K562 (cell line): ENCODE measurements at regions not wholly inside any gene's neighbourhood (a gene's known extent, or its start where the extent isn't known, plus 50 kb on each side); places are given as distances from the start of the nearest gene placed in this dataset.

ENCODE experiments used
- CEBPB ChIP-seq: fragments of 450-650 bp; IDR thresholded peaks from 2 replicates; pipeline ENCODE4 v1.6.1; 2016; ENCODE audit warnings: missing genetic modification characterization, missing compliant biosample characterization
- CREM ChIP-seq: IDR thresholded peaks from 2 replicates; pipeline ENCODE4 v1.6.1; 2014; ENCODE audit warnings: antibody characterized with exemption, low read depth
- FOXM1 ChIP-seq, 2 experiments: fragments of 450-650 bp in 1 of 2; sonication (generic) in 1 of 2; formaldehyde crosslinking in 1 of 2; IDR thresholded peaks; 2 replicates each; pipeline versions ENCODE4 v1.6.1 to v1.9.0; 2017 to 2022; ENCODE audit warnings: low read depth in 2 of 2, mild to moderate bottlenecking in 2 of 2, missing genetic modification reagents in 1 of 2, moderate library complexity in 1 of 2
- HMG20B ChIP-seq: fragments of 250-450 bp; sonication (Bioruptor Pico); IDR thresholded peaks from 2 replicates; pipeline ENCODE4 v1.5.0; 2021; ENCODE audit warnings: mild to moderate bottlenecking
- NFRKB ChIP-seq: fragments of 450-650 bp; IDR thresholded peaks from 2 replicates; pipeline ENCODE4 v1.6.1; 2016; ENCODE audit warnings: low read depth
- PHB2 ChIP-seq: fragments of 450-650 bp; IDR thresholded peaks from 2 replicates; pipeline ENCODE4 v1.6.1; 2017; ENCODE audit warnings: low read depth
- PHTF2 ChIP-seq: fragments of 250-450 bp; sonication (Bioruptor Pico); IDR thresholded peaks from 2 replicates; pipeline ENCODE4 v1.5.0; 2021; ENCODE audit warnings: mild to moderate bottlenecking
- PRPF4 ChIP-seq: fragments of 200-400 bp; formaldehyde crosslinking; IDR thresholded peaks from one replicate; pipeline ENCODE4 v1.6.1; 2017; ENCODE audit warnings: low read length, low read depth, mild to moderate bottlenecking; ENCODE audit not compliant: insufficient read depth, poor library complexity, severe bottlenecking
- RFX5 ChIP-seq: IDR thresholded peaks from 2 replicates; pipeline ENCODE4 v1.6.1; 2011; ENCODE audit warnings: low read depth, mild to moderate bottlenecking, improper control_type of control experiment, low read length
- SMARCC2 ChIP-seq: fragments of 450-650 bp; IDR thresholded peaks from 2 replicates; pipeline ENCODE4 v1.6.1; 2017; ENCODE audit warnings: antibody characterized with exemption, moderate library complexity, mild to moderate bottlenecking, low read depth
- SUPT5H ChIP-seq: fragments of 450-650 bp; IDR thresholded peaks from 2 replicates; pipeline ENCODE4 v1.6.1; 2016
- TBP ChIP-seq: optimal IDR thresholded peaks from 2 replicates; pipeline ENCODE3; 2011; ENCODE audit warnings: low read depth, low read length, improper control_type of control experiment
- TCF7 ChIP-seq: sonication (generic); IDR thresholded peaks from 2 replicates; pipeline ENCODE4 v1.6.1; 2016; ENCODE audit warnings: antibody characterized with exemption, borderline replicate concordance
- WHSC1 ChIP-seq: IDR thresholded peaks from one replicate; pipeline ENCODE4 v1.6.1; 2012; ENCODE audit warnings: low read length, control low read depth, inconsistent platforms
- ZFP1 ChIP-seq: fragments of 450-650 bp; formaldehyde crosslinking; IDR thresholded peaks from 2 replicates; pipeline ENCODE4 v1.4.0; 2020; ENCODE audit warnings: mild to moderate bottlenecking, mixed read lengths
- ZNF707 ChIP-seq: fragments of 250-450 bp; sonication (Bioruptor Pico); conservative IDR thresholded peaks from 2 replicates; pipeline ENCODE4 v1.8.0; 2022; ENCODE audit warnings: inconsistent platforms, mild to moderate bottlenecking, moderate library complexity
- TF ChIP-seq, protein P1 (sequence below): fragments of 450-650 bp; IDR thresholded peaks from 2 replicates; pipeline ENCODE4 v1.6.1; 2018; ENCODE audit warnings: mild to moderate bottlenecking, low read depth; ENCODE audit not compliant: partially characterized antibody
- TF ChIP-seq, protein P2 (sequence below): fragments of 450-650 bp; IDR thresholded peaks from 2 replicates; pipeline ENCODE4 v1.6.1; 2016; ENCODE audit warnings: missing biosample characterization, missing genetic modification characterization
- TF ChIP-seq, protein P3 (sequence below), 3 experiments: fragments of 200-800 bp in 1 of 3; fragments of 250-450 bp in 1 of 3; fragments of 450-650 bp in 1 of 3; sonication (Bioruptor Pico) in 1 of 3; sonication (Bioruptor generic) in 1 of 3; formaldehyde crosslinking in 1 of 3; IDR thresholded peaks; 2 replicates each; pipeline versions ENCODE4 v1.6.1 to v1.8.0; 2016 to 2022; ENCODE audit warnings: mild to moderate bottlenecking in 2 of 3, missing genetic modification characterization in 2 of 3, missing compliant biosample characterization in 1 of 3, moderate library complexity in 1 of 3
- TF ChIP-seq, protein P4 (sequence below): fragments of 450-650 bp; IDR thresholded peaks from 2 replicates; pipeline ENCODE4 v1.6.1; 2016; ENCODE audit warnings: borderline replicate concordance

DNA sequence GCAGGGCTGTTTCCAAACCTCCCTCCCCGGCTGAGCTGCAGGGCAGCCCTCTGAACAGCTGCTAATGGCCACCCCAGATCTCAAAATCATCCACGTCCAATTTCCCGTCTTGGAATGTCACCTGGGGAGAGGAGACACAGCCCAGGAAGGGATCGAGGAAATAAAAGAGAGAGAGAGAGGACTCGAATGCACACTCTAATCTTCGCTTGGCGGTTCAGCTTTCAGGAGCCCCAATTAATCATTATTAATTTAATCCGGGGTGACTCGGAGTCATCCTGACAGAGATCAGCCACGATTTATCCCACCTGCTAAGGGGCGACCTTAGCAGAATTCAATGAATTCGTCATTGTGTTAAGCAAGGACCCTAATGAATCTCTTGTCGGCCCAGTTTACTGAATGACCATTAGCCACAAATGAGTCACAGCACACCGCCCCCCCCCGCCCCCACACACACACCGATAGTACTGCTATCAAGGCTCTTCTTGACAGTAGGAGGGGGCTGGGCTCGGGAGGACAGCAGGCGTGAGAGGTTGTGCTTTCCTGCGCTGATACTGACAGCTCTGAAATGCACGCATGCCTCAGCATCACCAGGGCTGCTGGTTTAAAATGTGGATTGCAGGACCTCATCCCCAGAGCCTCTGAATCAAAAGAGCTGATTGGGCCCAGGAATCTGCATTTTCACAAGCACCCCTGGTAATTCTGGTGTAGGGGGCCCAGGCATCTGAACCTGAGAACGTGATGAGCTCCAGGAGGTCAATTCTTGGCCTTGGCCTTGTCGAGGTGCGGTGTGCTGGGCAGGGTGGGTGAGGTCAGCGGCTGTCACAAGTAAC, 190.0 kb upstream of the CIBAR2 start (continued):
- TF ChIP-seq, protein P1, sequence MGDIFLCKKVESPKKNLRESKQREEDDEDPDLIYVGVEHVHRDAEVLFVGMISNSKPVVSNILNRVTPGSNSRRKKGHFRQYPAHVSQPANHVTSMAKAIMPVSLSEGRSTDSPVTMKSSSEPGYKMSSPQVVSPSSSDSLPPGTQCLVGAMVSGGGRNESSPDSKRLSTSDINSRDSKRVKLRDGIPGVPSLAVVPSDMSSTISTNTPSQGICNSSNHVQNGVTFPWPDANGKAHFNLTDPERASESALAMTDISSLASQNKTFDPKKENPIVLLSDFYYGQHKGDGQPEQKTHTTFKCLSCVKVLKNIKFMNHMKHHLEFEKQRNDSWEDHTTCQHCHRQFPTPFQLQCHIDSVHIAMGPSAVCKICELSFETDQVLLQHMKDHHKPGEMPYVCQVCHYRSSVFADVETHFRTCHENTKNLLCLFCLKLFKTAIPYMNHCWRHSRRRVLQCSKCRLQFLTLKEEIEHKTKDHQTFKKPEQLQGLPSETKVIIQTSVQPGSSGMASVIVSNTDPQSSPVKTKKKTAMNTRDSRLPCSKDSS: no peak
- TF ChIP-seq ZFP1 (no peak), ZNF707 (0 out of 2 replicates have a peak, but pooled peaks have one; percentile 11), PHTF2 (CRISPR knock-in tag) (no peak), FOXM1 (IDR thresholded peaks at IDR 0.05; ENCODE audit: low read depth) (peak; percentile 59), FOXM1 (CRISPR knock-in tag; IDR thresholded peaks at IDR 0.05; ENCODE audit: low read depth) (no peak), PHB2 (no peak), PRPF4 (no peak), CEBPB (tag) (peak; percentile 64; the same call in 1 of the 2 replicates), CREM (peak; percentile 69; the same call in 1 of the 2 replicates), HMG20B (CRISPR knock-in tag) (no peak), RFX5 (no peak), SUPT5H (no peak), TBP (no peak), NFRKB (no peak), TCF7 (peak; percentile 60; the same call in 1 of the 2 replicates), SMARCC2 (peak; percentile 94), WHSC1 (no peak)
- TF ChIP-seq, protein P2, sequence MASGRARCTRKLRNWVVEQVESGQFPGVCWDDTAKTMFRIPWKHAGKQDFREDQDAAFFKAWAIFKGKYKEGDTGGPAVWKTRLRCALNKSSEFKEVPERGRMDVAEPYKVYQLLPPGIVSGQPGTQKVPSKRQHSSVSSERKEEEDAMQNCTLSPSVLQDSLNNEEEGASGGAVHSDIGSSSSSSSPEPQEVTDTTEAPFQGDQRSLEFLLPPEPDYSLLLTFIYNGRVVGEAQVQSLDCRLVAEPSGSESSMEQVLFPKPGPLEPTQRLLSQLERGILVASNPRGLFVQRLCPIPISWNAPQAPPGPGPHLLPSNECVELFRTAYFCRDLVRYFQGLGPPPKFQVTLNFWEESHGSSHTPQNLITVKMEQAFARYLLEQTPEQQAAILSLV (tag): no peak
- TF ChIP-seq, protein P3, sequence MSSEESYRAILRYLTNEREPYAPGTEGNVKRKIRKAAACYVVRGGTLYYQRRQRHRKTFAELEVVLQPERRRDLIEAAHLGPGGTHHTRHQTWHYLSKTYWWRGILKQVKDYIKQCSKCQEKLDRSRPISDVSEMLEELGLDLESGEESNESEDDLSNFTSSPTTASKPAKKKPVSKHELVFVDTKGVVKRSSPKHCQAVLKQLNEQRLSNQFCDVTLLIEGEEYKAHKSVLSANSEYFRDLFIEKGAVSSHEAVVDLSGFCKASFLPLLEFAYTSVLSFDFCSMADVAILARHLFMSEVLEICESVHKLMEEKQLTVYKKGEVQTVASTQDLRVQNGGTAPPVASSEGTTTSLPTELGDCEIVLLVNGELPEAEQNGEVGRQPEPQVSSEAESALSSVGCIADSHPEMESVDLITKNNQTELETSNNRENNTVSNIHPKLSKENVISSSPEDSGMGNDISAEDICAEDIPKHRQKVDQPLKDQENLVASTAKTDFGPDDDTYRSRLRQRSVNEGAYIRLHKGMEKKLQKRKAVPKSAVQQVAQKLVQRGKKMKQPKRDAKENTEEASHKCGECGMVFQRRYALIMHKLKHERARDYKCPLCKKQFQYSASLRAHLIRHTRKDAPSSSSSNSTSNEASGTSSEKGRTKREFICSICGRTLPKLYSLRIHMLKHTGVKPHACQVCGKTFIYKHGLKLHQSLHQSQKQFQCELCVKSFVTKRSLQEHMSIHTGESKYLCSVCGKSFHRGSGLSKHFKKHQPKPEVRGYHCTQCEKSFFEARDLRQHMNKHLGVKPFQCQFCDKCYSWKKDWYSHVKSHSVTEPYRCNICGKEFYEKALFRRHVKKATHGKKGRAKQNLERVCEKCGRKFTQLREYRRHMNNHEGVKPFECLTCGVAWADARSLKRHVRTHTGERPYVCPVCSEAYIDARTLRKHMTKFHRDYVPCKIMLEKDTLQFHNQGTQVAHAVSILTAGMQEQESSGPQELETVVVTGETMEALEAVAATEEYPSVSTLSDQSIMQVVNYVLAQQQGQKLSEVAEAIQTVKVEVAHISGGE (CRISPR knock-in tag; IDR thresholded peaks at IDR 0.05): no peak
- TF ChIP-seq, protein P4, sequence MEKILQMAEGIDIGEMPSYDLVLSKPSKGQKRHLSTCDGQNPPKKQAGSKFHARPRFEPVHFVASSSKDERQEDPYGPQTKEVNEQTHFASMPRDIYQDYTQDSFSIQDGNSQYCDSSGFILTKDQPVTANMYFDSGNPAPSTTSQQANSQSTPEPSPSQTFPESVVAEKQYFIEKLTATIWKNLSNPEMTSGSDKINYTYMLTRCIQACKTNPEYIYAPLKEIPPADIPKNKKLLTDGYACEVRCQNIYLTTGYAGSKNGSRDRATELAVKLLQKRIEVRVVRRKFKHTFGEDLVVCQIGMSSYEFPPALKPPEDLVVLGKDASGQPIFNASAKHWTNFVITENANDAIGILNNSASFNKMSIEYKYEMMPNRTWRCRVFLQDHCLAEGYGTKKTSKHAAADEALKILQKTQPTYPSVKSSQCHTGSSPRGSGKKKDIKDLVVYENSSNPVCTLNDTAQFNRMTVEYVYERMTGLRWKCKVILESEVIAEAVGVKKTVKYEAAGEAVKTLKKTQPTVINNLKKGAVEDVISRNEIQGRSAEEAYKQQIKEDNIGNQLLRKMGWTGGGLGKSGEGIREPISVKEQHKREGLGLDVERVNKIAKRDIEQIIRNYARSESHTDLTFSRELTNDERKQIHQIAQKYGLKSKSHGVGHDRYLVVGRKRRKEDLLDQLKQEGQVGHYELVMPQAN: peak; percentile 49; the same call in 1 of the 2 replicates
